Uterus (tissue), 3 donors: ENCODE measurements at regions not wholly inside any gene's neighbourhood (a gene's known extent, or its start where the extent isn't known, plus 50 kb on each side); places are given as distances from the start of the nearest gene placed in this dataset.
"Not testable (repeated sequence)": the region's sequence is repeated elsewhere in the genome, so short reads cannot be mapped to it uniquely, and the experiment has no call there.

Source experiments
- DNase-seq, 2 donors: peaks; one replicate each; pipeline ENCODE4 v3.0.0-alpha.2; 2019 to 2020
- H3K27ac ChIP-seq, 2 donors: fragments of 200-600 bp; sonication (generic); 1 replicate in 1 of 2; 2 replicates in 1 of 2; pipeline ENCODE4 v1.5.1; 2016 to 2018
- H3K27me3 ChIP-seq, 2 donors: fragments of 200-600 bp; sonication (generic); one replicate each; pipeline ENCODE4 v1.5.1; 2018 to 2019; ENCODE audit warnings: control low read depth in 1 of 2
- H3K36me3 ChIP-seq, 2 donors: fragments of 200-600 bp; sonication (generic); one replicate each; pipeline ENCODE4 v1.5.1; 2019; ENCODE audit warnings: control low read depth in 1 of 2
- H3K4me1 ChIP-seq, 2 donors: fragments of 200-600 bp; sonication (generic); one replicate each; pipeline ENCODE4 v1.5.1; 2018 to 2019; ENCODE audit warnings: control low read depth in 1 of 2
- H3K4me3 ChIP-seq, 2 donors: fragments of 200-600 bp; sonication (generic); 1 replicate in 1 of 2; 2 replicates in 1 of 2; pipeline ENCODE4 v1.5.1; 2018 to 2019; ENCODE audit warnings: mild to moderate bottlenecking in 1 of 2
- H3K9me3 ChIP-seq, 2 donors: fragments of 200-600 bp; sonication (generic); one replicate each; pipeline ENCODE4 v1.5.1; 2019; ENCODE audit warnings: control low read depth in 1 of 2
- CTCF ChIP-seq, 4 experiments: fragments of 200-600 bp in 2 of 4; fragments of 450-650 bp in 2 of 4; sonication (generic) in 2 of 4; IDR thresholded peaks; one replicate each; pipeline ENCODE4 v1.5.1; 2016 to 2019; ENCODE audit warnings: antibody characterized with exemption in 4 of 4, mild to moderate bottlenecking in 2 of 4, moderate library complexity in 1 of 4
- POLR2A ChIP-seq, 2 donors: fragments of 450-650 bp; IDR thresholded peaks; one replicate each; pipeline ENCODE4 v1.6.1; 2016; ENCODE audit warnings: antibody characterized with exemption in 2 of 2, mild to moderate bottlenecking in 1 of 2, moderate library complexity in 1 of 2
- intact Hi-C: fragments of 100-400 bp; cut with DNase I; formaldehyde crosslinking; loops from one replicate; pipeline ENCODE4 v1.15.1; 2023; ENCODE audit warnings: low total_unique reads
- donor health status: DM: yes; HTN: yes; CAD: no.

- no peaks in the 10 kb centered on the region for H3K9me3 ChIP-seq
- no peaks in the 10 kb centered on the region for H3K4me1 ChIP-seq
- H3K27me3 ChIP-seq: no peaks in the 10 kb centered on the region
- DNase-seq: no peak
- no peak overlapping the region for H3K4me3 ChIP-seq
- H3K36me3 ChIP-seq: no peaks in the 10 kb centered on the region
- intact Hi-C loops: no loop called here
- H3K27ac ChIP-seq: no peak overlapping the region
- TF ChIP-seq CTCF (IDR thresholded peaks at IDR 0.05): no peak
- no peak for TF ChIP-seq POLR2A (IDR thresholded peaks at IDR 0.05)
These were observed 1203.3 kb downstream of the BRD1 start for GRCh38 chr22:48624401-48624800.

DNA sequence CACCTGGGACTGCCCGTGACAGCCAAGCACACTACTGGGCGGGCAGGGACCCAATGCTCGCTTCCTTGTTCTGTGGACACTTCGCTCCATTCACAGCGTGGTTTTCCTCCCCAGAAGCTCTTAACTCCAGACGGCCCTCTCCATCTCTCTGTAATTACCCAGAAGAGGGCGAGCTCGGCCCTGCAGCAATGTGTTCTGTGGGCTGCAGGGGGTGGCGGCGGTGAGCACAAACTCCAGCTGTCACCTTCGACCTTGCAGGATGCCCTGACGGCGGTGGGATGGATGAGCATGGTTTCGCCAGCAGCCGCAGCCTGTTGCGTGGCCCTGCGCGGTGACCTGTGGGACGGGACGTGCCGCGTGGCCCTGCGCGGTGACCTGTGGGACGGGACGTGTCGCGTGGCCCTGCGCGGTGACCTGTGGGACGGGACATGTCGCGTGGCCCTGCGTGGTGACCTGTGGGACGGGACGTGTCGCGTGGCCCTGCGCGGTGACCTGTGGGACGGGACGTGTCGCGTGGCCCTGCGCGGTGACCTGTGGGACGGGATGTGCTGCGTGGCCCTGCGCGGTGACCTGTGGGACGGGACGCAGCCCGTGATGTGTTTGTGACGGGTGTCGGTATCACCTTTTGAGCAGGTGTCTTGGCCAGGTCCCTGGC, 1204.7 kb downstream of the BRD1 start:
- Histone ChIP-seq H3K4me1 (no peaks in the 10 kb centered on the region), H3K4me3 (no peak overlapping the region), H3K27me3 (no peaks in the 10 kb centered on the region), H3K36me3 (no peaks in the 10 kb centered on the region), H3K9me3 (no peaks in the 10 kb centered on the region), H3K27ac (no peak overlapping the region)
- intact Hi-C loops: no loop called here
- TF ChIP-seq POLR2A (IDR thresholded peaks at IDR 0.05): no peak
- no peak for TF ChIP-seq CTCF (IDR thresholded peaks at IDR 0.05)
- DNase-seq: no peak

DNA sequence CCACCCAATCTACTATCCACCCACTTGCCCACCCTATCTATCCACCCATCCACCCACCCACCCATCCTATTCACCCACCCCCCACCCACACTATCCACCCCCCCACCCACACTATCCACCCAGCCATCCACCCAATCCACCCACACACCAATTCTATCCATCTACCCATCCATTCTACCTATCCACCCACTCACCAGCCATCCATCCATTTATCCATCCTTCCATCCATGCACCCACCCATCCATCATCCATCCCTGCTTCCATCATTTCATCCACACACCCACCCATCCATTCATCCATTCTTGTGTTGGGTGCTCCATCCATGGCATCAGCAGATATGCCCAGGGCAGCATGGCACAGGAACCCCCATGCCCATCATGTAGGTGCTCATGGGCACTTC, 1206.6 kb downstream of the BRD1 start:
- TF ChIP-seq POLR2A (IDR thresholded peaks at IDR 0.05) (no peak), CTCF (IDR thresholded peaks at IDR 0.05) (no peak)
- H3K27ac ChIP-seq: no peak overlapping the region
- no peak overlapping the region for H3K4me3 ChIP-seq
- H3K9me3 ChIP-seq: no peaks in the 10 kb centered on the region
- intact Hi-C loops: no loop called here
- no peaks in the 10 kb centered on the region for H3K36me3 ChIP-seq
- no peaks in the 10 kb centered on the region for H3K27me3 ChIP-seq
- no peaks in the 10 kb centered on the region for H3K4me1 ChIP-seq
- DNase-seq: no peak

DNA sequence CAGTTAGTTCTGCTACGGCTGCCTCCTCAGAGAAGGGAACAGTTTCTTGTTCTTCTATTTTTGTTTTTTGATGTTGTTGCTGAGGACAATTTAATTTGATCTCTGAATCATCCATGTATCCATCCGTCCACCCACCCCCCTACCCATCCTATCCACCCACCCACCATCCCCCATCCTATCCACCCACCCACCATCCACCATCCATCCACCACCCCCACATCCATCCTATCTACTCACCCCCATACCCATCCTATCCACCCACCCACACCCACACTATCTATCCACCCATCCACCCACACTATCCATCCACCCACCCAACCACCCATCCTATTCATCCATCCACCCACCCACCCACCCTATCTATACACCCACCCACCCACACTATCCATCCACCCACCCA, 1207.2 kb downstream of the BRD1 start:
- DNase-seq, H3K4me3 ChIP-seq, H3K9me3 ChIP-seq, intact Hi-C loops, H3K27ac ChIP-seq, H3K4me1 ChIP-seq, H3K27me3 ChIP-seq, H3K36me3 ChIP-seq: not testable (repeated sequence)

DNA sequence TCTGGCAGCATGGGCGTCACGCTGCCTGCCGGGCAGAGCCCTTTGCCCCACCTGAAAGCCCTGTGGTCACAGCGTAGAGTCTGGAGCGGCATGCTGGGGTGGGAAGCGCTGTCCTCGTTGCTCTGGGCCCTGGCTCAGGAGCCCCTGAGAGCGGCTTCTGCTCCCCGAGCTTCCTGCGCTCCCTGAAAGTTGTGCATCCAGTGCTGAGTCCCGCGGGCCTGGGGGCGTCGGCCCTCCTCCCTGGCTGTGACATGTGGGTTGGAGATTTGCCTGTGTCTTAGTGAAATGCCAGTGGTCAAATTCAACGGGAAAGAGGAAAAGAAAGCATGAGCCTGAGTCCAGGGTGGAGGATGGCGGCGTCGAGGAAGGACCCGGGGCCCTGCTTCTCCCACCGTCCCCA, 1208.0 kb downstream of the BRD1 start:
- Histone ChIP-seq H3K27ac (no peak overlapping the region), H3K9me3 (no peaks in the 10 kb centered on the region), H3K27me3 (no peaks in the 10 kb centered on the region), H3K4me1 (no peaks in the 10 kb centered on the region), H3K36me3 (no peaks in the 10 kb centered on the region), H3K4me3 (no peak overlapping the region)
- no peak for DNase-seq
- TF ChIP-seq CTCF (IDR thresholded peaks at IDR 0.05) (no peak), POLR2A (IDR thresholded peaks at IDR 0.05) (no peak)
- intact Hi-C loops: no loop called here

GRCh38 chr22:48618326-48618725, 1209.3 kb downstream of the BRD1 start:
- no peak for TF ChIP-seq CTCF (IDR thresholded peaks at IDR 0.05)
- DNase-seq: no peak
- no peak overlapping the region for H3K4me3 ChIP-seq
- H3K27ac ChIP-seq: no peak overlapping the region
- intact Hi-C loops: no loop called here
- no peaks in the 10 kb centered on the region for H3K36me3 ChIP-seq
- H3K4me1 ChIP-seq: no peaks in the 10 kb centered on the region
- H3K9me3 ChIP-seq: no peaks in the 10 kb centered on the region
- no peaks in the 10 kb centered on the region for H3K27me3 ChIP-seq
